ENCODE measurements at regions not wholly inside any gene's neighbourhood (a gene's known extent, or its start where the extent isn't known, plus 50 kb on each side); places are given as distances from the start of the nearest gene placed in this dataset.

DNA sequence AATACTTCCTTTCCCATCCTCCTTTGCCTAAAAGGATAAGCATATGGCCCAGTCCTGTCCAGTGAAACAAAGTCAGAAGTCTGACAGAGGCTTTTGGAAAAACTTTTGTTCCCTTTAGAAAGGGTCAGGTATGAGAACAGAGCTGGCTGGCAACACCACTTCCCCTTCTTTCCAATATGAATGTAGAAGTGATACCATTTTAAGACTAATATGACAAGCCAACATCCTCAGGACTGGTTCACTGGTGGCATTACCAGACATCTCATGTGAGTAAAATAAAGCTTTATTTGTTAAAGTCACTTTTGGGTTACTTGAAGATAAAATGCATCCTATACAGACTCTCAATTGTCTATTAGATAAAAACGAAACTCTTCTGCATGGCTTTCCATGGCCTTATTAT, 83.6 kb upstream of the PTCHD1 start:
- TF ChIP-seq, protein P1, sequence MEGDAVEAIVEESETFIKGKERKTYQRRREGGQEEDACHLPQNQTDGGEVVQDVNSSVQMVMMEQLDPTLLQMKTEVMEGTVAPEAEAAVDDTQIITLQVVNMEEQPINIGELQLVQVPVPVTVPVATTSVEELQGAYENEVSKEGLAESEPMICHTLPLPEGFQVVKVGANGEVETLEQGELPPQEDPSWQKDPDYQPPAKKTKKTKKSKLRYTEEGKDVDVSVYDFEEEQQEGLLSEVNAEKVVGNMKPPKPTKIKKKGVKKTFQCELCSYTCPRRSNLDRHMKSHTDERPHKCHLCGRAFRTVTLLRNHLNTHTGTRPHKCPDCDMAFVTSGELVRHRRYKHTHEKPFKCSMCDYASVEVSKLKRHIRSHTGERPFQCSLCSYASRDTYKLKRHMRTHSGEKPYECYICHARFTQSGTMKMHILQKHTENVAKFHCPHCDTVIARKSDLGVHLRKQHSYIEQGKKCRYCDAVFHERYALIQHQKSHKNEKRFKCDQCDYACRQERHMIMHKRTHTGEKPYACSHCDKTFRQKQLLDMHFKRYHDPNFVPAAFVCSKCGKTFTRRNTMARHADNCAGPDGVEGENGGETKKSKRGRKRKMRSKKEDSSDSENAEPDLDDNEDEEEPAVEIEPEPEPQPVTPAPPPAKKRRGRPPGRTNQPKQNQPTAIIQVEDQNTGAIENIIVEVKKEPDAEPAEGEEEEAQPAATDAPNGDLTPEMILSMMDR (IDR thresholded peaks at IDR 0.05): no peak
- TF ChIP-seq POLR2A (IDR thresholded peaks at IDR 0.05): no peak
